NT2/D1 (cell line): ENCODE measurements at regions not wholly inside any gene's neighbourhood (a gene's known extent, or its start where the extent isn't known, plus 50 kb on each side); places are given as distances from the start of the nearest gene placed in this dataset.

Experiments used
- SUZ12 ChIP-seq: IDR thresholded peaks from 2 replicates; pipeline ENCODE4 v1.6.1; 2011; ENCODE audit not compliant: insufficient read length, insufficient read depth; ENCODE audit errors: extremely low read depth
- YY1 ChIP-seq: IDR thresholded peaks from 2 replicates; pipeline ENCODE4 v1.6.1; 2011; ENCODE audit not compliant: insufficient read length, insufficient read depth
- ZNF274 ChIP-seq: IDR thresholded peaks from 2 replicates; pipeline ENCODE4 v1.6.1; 2011; ENCODE audit warnings: mild to moderate bottlenecking, low read depth, low read length

DNA sequence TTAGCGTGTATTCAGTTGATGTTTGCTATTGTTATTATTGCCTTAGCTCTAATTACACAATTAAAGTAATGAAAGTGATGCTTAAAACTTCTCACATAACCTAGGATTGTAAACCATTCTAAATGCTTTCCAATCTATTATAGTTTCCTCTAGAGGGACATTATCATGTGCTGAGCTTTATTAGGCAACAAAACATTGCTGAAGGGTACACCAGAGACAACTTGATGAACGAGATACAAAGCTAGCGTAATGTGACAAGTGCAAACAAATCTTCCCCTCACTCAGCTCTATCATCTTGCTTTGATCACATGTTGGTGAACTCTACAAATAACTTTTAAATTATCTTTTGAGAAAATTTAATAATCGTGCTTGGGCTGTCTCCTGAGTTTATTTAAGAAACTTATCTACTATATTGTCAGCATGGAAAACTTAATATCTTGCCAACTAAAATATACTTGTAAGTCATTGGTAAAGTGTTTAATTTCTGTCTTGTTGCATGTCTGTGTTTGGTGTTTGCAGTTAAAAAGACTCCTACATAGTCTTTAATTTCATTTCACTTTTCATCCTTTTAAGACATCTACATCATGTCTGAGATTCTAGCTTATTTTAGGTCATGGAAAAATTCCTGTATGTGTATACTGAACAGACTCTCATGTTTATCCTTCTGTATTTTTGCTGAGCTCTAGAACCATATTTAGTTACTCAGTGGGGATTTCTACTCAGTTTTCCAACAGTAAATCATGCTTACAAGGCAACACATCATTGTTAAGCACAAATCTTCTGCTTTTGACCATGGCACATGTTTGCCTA is 104.2 kb upstream of the ADAMTS5 start:
- no peak for TF ChIP-seq SUZ12
- no peak for TF ChIP-seq YY1
- no peak for TF ChIP-seq ZNF274
